DOHH2 (cell line): ENCODE measurements at regions not wholly inside any gene's neighbourhood (a gene's known extent, or its start where the extent isn't known, plus 50 kb on each side); places are given as distances from the start of the nearest gene placed in this dataset.

Experiments
- EZH2phosphoT487 ChIP-seq: fragments of 200-600 bp; sonication (generic); IDR thresholded peaks from 2 replicates; pipeline ENCODE4 v1.6.1; 2017; ENCODE audit warnings: borderline replicate concordance, mild to moderate bottlenecking, antibody characterized with exemption, low read length, moderate library complexity, mixed read lengths
- TF ChIP-seq, protein P1 (sequence below): fragments of 200-600 bp; sonication (generic); IDR thresholded peaks from one replicate; pipeline ENCODE4 v1.5.1; 2014; ENCODE audit warnings: antibody characterized with exemption, mild to moderate bottlenecking, low read depth, low read length; ENCODE audit not compliant: poor library complexity, severe bottlenecking

DNA sequence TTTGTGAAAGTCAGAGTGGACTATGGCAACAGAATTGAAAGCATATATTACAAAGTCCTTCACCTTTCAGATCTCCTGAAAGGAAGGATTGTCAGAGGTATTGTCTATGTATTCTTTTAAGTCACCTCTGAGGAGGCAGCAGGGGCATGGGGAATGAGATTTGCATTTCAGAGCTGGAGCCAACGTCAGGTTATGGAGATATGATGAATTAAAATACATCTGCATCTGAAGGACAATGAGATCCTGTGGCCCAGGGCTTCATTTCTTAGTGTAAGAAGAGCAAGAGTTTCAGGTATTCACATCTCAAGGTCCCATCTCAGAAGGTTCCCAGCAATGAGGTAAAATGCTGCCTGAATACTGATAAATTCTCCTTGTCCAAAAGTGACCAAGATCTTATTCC is 695.8 kb downstream of the TUSC7 start:
- TF ChIP-seq, protein P1, sequence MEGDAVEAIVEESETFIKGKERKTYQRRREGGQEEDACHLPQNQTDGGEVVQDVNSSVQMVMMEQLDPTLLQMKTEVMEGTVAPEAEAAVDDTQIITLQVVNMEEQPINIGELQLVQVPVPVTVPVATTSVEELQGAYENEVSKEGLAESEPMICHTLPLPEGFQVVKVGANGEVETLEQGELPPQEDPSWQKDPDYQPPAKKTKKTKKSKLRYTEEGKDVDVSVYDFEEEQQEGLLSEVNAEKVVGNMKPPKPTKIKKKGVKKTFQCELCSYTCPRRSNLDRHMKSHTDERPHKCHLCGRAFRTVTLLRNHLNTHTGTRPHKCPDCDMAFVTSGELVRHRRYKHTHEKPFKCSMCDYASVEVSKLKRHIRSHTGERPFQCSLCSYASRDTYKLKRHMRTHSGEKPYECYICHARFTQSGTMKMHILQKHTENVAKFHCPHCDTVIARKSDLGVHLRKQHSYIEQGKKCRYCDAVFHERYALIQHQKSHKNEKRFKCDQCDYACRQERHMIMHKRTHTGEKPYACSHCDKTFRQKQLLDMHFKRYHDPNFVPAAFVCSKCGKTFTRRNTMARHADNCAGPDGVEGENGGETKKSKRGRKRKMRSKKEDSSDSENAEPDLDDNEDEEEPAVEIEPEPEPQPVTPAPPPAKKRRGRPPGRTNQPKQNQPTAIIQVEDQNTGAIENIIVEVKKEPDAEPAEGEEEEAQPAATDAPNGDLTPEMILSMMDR, result no peak
- no peak for TF ChIP-seq EZH2phosphoT487
